Ishikawa (cell line): ENCODE measurements at regions not wholly inside any gene's neighbourhood (a gene's known extent, or its start where the extent isn't known, plus 50 kb on each side); places are given as distances from the start of the nearest gene placed in this dataset.

Source experiments
- CEBPB ChIP-seq: IDR thresholded peaks from 2 replicates; pipeline ENCODE4 v1.6.1; 2012
- EGR1 ChIP-seq: IDR thresholded peaks from 2 replicates; pipeline ENCODE4 v1.6.1; 2012
- EP300 ChIP-seq: IDR thresholded peaks from 2 replicates; pipeline ENCODE4 v1.6.1; 2012; ENCODE audit warnings: borderline replicate concordance
- MAX ChIP-seq: IDR thresholded peaks from 2 replicates; pipeline ENCODE4 v1.6.1; 2012
- RAD21 ChIP-seq: IDR thresholded peaks from 2 replicates; pipeline ENCODE4 v1.6.1; 2012; ENCODE audit warnings: low read depth
- REST ChIP-seq: IDR thresholded peaks from 2 replicates; pipeline ENCODE4 v1.6.1; 2012; ENCODE audit warnings: low read depth, mild to moderate bottlenecking
- TAF1 ChIP-seq: IDR thresholded peaks from 2 replicates; pipeline ENCODE4 v1.6.1; 2012; ENCODE audit warnings: low read depth, mild to moderate bottlenecking
- TCF12 ChIP-seq: IDR thresholded peaks from 2 replicates; pipeline ENCODE4 v1.6.1; 2012; ENCODE audit warnings: low read depth
- USF1 ChIP-seq: IDR thresholded peaks from 2 replicates; pipeline ENCODE4 v1.6.1; 2012
- YY1 ChIP-seq: IDR thresholded peaks from 2 replicates; pipeline ENCODE4 v1.6.1; 2012; ENCODE audit warnings: low read depth

GRCh38 chr6:54694928-54695532 lies 151.5 kb upstream of the FAM83B start:
- TF ChIP-seq MAX (no peak), REST (no peak), EGR1 (no peak), USF1 (no peak), YY1 (no peak), EP300 (no peak), RAD21 (no peak), TCF12 (no peak), TAF1 (no peak), CEBPB (no peak)
